ENCODE measurements at regions not wholly inside any gene's neighbourhood (a gene's known extent, or its start where the extent isn't known, plus 50 kb on each side); places are given as distances from the start of the nearest gene placed in this dataset.

- no peak for TF ChIP-seq REST (IDR thresholded peaks at IDR 0.05)
- no peak for TF ChIP-seq CTCF (IDR thresholded peaks at IDR 0.05; ENCODE audit: low read depth, low read length, missing input control)
- no peak for TF ChIP-seq FOXA1 (IDR thresholded peaks at IDR 0.05)
- TF ChIP-seq MAX (IDR thresholded peaks at IDR 0.05), result no peak
- no peak for TF ChIP-seq SP1 (IDR thresholded peaks at IDR 0.05)
- TF ChIP-seq RXRA (IDR thresholded peaks at IDR 0.05), result no peak
- TF ChIP-seq YY1 (IDR thresholded peaks at IDR 0.05), result no peak
- no peak for TF ChIP-seq TAF1 (conservative IDR thresholded peaks at IDR 0.05)
- TF ChIP-seq ZBTB33 (IDR thresholded peaks at IDR 0.05), result no peak
- no peak for TF ChIP-seq JUND (IDR thresholded peaks at IDR 0.05)
- TF ChIP-seq RAD21 (IDR thresholded peaks at IDR 0.05), result no peak
- no peak for TF ChIP-seq EGR1 (IDR thresholded peaks at IDR 0.05; ENCODE audit: low read depth in 2 of 2)
- TF ChIP-seq HNF4A (conservative IDR thresholded peaks at IDR 0.05), result no peak
Measured at GRCh38 chr6:21955053-21955595, 341.7 kb downstream of the PRL start.
